ENCODE measurements at regions not wholly inside any gene's neighbourhood (a gene's known extent, or its start where the extent isn't known, plus 50 kb on each side); places are given as distances from the start of the nearest gene placed in this dataset.
"Not testable (repeated sequence)": the region's sequence is repeated elsewhere in the genome, so short reads cannot be mapped to it uniquely, and the experiment has no call there.

DNA sequence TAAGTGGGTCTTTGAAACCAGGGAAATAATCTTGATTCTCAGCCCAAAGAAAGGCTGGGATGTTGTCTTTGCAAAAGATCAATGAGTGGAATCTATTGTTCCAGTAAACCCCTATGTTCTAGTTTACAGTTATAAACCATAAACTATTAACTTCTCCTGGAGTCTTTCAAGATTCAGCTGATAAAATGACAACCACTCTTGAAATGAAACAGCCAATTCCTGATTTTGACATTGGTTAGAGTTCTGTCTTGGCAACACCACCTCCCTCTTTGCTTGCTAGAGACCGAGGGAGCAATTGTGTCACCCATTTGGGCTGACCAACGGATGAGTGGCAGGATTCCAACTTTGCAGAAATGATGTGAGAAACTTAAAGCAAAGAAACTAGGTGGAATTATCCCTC, 746.9 kb downstream of the SLC4A3 start:
- no peak for DNase-seq

DNA sequence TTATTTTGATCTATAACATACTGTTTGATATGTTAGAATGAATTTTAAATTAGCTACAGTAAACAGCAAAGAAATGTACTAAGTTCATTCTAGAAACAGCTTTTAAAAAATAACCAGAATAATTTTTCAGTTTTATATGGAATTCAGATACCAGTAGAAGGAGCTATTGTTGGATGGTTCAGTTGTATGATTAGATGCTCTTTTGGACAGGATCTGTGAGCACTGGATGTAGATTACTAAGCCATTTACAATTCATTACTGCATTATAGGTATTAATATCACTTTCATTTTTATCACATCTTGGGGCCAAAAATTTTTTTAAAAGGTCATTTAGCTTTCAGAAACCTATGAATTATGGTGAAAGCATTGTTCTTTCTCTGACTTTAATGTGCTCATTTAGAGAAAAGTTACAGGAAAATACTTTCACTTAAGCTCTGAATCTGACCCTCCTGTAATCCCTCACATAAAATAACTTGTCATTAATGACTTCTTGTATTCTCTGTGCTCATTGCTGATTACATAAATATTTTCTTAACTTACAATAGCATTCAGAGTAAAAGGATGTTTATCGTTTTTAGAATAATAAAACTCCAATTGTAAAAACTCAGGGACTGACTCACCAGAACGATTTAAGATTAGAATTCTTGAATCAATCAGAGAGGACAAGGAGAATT, 750.2 kb downstream of the SLC4A3 start:
- DNase-seq: no peak

DNA sequence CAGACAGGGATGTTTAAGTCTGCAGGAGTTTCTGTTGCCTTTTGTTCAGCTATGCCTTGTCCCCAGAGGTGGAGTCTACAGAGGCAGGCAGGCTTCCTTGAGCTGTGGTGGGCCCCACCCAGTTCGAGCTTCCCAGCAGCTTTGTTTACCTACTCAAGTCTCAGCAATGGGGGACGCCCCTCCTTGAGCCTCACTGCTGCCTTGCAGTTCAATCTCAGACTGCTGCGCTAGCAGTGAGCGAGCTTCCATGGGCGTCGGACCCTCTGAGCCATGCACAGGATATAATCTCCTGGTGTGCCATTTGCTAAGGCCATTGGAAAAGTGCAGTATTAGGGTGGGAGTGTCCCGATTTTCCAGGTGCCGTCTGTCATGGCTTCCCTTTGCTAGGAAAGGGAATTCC, 760.3 kb downstream of the SLC4A3 start:
- DNase-seq: not testable (repeated sequence)

DNA sequence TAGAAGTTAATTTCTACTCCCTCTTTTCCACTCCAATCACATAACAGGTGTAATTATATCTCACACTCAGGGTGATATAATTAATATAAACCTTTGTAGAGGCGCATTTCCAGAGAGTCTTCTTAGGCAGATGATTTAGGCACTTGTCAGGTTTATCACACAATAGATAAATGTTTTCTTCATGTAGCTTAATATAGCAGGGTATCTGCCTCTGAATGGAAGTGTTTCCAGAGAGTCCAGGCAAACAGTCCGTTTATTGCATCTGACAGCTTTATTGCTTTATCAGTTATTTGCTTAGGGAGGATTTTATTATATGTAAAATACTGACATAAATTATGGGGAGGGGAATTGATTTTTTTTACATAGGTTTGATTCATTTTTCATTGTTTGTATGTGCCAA, 766.3 kb downstream of the SLC4A3 start:
- no peak for DNase-seq

DNA sequence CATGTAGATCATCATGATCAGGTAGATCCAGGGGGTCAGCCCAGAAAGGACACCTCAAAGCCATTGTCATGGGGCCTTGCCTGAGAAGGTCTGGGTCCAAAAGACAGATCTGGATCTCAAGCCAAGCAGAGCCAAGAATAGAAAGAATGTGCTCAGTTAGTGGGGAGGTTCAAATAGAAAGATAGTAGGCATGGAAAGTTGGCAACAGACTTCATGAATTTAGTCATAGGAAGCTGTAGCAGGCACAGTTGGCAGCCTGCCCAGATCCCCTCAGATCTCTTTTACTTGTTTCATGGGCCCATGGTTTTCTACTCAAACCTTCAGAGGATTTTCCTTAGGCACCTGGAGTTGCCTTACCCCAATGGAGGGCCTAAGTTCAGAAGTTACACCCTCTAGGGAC, 767.0 kb downstream of the SLC4A3 start:
- DNase-seq: no peak

DNA sequence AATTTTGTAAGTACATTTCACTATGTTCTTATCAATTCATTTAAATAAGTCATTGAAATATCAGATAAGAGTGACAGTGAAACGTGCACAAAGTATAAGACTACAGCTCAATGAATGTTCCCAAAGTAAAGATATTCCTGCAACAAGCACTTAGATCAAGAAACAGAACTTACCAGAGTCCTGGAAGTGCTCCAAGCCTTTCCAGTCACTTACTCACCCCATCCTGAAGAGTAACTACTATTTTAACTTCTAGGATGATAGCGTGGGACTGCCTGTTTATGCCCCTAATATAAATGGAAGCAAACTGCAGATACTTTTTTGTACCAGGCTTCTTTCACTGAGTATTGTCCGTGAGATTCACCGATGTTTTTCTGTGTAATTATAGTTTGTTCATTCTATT, 768.9 kb downstream of the SLC4A3 start:
- no peak for DNase-seq

DNA sequence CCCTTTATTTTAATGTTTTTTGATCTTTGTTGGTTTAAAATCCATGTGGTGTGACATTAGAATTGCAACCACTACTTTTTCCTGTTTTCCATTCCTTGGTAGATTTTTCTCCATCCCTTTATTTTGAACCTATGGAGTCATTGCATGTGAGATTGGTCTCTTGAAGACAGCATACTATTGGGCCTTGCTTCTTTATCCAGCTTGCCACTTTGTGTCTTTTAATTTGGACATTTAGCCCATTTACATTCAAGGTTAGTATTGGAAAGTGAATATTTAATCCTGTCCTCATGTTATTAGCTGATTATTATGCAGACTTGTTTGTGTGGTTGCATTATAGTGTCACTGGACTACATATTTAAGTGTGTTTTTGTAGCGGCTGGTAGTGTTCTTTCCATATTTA, 782.9 kb downstream of the SLC4A3 start:
- no peak for DNase-seq

DNA sequence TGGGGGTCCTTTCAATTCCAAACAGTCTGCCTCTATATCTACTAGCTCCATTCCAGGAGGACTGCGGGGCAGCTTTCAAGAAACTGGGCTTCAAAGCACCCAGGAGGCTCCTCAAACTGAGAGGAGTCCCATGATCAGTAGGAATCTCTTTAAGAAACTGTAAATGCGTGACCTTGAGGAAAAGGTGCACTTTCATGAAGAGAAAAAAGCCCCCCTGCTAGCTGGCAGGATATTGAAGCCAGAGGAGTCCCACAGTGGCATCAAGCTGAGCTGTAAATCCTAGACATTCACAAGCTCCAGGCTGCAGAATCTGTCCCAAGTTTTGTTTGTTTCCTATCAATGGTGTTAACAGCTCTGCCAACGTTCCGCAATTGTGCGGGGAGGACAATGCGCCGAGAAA, 790.1 kb downstream of the SLC4A3 start:
- no peak for DNase-seq

DNA sequence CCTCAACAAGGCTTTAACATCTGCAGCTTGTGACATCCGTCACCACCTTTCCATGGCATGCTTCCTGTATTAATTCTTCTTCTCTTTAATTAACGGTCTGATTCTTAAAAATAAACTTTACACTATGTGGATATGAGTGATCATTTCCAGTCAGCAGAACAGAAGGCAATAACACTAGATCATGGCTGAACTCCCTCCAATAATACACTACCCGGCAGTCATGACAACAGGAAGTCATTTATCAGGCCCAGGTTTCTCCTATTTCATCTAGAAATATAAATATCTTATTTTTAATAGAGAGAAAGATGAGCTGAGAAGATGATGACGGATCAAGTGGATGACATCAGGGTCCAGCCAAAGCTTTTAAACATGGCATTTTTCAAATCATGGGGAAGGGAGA, 792.2 kb downstream of the SLC4A3 start:
- no peak for DNase-seq

DNA sequence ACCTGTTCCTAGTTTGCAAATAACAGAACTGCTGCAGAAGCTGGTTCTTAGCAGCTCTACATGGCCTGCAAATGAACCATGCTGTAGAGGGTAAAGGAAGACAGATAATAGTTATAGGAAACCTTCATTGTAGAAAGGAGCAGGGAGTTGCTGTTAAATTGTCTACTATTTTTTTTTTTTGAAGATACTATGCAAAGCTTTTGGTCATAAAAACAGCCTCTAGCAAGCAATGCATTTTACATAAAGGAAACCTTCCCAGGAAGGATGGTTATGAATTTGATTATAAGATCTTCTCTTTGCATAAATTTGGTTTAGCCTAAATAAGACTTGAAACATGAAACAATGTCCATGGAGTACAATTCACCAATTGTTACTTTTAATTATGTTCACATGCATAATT, 793.4 kb downstream of the SLC4A3 start:
- DNase-seq: no peak

DNA sequence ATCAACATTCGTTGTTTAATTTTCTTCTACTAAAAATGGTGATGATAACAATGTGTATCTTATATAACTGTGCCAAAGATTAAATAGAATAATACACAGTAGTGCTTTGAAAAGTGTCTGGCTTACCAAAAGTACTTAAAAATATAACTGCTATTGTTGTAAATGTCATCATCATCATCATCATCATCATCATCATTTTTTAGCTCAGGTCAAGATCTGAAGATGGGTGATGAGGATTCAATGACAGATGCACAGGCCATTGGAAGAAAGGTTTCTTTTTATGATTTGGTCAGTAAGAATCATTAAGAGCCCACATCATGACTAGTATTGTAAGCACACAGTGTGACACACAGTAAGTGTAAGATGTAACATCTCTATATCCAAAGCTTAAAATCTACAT, 795.2 kb downstream of the SLC4A3 start:
- no peak for DNase-seq

DNA sequence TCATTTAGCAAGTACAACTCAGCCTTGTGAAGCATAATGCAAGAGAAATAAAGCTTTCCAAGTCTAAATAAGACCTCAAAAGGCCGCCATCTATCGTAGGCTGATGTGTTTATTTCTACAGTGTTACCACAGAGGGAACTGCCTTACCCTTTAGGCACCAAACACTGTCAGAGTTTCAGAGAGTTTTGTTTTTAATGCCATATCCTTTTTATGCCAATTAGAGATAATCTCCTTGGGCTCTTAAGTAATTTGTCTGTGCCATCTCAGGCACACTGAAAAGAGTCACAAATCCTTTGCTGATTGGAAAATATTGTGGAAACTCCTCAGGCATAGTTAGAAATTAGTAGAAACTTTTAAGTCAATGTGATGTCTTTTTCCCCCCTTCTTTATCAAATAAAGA, 797.1 kb downstream of the SLC4A3 start:
- no peak for DNase-seq

DNA sequence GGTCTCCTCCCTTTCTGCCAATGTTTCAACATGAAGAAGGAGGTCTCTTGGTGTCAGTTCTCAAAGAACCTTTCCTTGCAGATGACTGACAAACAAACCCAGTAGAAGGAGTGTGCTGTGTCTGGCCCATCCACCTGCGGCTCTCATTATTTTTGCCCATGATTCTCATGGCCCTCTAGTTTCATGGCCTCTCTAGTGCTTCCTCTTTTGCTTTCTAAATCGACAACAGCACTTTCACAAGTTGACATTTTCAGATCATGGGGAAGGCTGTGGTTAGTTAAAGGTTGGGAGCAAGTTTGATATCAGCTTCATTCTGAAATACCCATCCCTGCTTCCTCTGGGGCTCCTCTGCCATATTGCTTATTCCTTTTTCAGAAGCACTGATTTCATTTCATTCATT, 805.2 kb downstream of the SLC4A3 start:
- no peak for DNase-seq

DNA sequence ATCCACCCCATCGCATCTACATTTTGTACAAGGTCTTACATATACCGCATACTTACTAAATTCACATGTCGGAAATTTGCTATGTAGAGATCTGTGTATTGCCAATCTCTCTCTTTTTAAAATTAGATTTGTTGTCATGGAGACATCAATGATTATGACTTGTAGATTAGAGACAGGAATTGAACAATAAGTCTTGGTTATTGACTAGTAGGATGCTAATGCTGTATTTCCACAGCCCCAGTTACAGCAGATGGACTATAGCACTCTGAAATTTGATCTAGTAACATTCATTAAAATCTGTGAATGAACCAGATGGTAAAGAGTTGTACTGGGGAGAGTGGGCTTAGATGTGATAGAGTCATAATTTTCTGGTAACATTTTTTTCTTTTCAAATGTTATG, 805.7 kb downstream of the SLC4A3 start:
- DNase-seq: no peak

DNA sequence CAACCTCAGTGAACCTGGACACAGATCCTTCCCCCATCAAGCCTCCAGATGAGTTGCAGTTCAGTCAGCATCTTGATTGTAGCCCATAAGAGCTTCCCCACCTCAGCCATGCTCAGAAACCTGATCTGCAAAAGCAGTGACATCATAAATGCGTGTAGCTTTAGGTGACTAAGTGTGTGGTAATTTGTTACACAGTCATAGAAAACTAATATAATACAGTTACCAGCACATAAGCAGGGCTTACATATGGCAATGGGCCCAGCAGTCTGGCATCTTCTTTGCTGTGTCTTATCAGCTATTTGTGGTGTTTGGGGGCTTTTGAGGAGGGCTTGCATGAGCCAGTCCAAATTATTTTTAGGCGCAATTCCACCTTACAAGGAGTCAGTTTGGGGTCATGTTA, 807.0 kb downstream of the SLC4A3 start:
- DNase-seq: no peak

DNA sequence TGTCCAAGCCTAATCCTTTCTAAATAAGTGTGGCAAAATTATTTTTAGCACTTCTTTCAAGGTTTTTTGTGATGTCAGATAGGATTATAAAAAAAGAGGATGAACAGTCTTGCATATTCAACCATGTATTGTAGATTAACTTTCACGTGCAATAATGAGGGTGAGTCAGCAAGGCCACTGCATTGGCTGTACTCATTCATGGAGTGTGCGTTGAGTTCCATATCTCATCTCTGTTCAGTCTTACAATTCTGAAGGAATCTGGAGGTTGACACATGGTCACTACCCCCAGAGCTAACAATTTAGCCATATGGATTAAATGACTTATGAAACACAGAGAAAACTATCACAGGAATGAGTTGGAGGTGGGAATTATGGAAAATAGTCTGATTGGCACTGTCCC, 810.5 kb downstream of the SLC4A3 start:
- DNase-seq: no peak

DNA sequence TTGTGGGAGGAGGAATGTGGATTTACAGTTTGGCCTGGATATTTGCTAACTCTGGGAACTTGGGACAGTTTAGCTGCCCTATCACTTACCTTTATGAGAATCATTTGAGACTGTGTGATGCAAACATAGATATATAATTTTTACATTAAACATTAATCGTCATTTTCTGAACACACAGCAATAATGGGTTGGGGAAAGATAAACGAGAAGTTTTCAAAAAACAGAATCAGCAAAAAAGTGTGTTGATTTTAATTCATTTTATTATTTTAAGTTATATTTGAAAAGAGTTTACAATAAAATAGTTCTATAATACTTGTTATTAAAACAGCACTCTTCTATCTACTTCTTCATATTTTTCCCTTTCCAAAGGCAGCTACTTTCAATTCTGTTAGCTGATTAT, 813.3 kb downstream of the SLC4A3 start:
- no peak for DNase-seq

DNA sequence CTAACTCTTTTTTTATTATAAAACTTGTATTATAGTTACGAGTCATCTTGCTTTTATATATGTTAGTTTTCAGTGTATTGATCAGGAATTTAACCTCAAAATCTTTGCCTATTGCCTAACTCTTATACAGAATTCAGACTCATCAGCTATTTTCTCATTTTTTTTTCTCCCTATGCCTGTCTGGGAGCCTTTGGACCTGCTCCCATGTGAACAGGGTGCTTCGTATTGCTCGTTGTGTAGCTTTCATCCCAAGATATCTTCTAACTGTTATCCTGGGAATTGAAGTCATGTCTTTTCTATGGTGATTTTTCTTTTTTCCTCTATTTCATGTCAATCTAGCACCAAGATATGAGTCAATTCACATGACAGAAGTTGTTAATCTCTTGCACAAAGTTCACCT, 814.0 kb downstream of the SLC4A3 start:
- no peak for DNase-seq

DNA sequence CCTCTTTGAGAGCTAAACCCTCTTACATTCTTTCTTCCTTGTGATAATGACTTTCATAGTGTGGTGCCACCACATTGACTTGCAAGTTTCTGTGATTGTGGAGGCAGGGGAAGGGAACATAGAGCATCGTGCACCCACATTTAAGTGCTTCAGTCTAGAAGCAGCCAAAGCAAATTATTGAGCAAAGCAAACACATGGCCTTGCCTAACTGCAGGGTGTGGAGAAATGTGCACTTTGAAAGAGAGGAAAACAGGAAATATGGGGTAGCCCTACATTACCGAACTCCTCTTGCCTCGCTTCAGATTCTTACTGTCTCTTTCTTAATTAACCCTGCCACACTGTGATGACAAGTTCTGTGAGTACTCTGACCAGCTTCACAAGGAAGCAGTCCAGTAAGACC, 814.6 kb downstream of the SLC4A3 start:
- no peak for DNase-seq

DNA sequence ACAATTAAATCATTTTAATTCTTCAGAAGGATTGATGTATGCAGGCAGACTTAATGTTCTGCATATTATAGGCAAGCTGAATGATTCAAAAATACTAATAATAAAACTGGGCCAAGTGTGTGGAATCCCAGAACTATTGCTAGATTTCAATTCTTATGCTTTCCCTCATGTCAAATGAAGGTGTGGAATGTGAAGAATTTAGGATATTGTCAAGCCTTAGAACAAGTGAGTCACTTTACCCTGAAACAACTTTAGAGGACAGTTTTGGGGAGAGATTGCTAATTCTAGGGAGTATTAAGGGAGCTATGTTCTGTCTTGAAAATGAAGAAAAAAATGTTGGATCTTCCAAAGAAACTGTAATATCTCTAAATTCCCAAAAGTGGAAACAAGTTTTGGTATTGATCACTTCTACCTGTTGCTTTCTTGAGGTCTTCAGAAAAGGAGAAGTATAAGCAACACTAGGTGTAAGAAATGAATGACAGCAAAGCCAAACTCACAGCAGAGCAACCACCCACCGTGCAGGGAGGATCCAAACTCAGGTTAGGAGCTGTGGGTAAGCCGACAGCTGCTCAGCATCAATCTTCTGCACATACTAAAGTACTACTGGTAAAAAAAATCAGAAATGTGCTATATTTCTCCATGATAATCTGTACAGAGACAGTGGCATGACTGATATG, 818.1 kb downstream of the SLC4A3 start:
- no peak for DNase-seq

DNA sequence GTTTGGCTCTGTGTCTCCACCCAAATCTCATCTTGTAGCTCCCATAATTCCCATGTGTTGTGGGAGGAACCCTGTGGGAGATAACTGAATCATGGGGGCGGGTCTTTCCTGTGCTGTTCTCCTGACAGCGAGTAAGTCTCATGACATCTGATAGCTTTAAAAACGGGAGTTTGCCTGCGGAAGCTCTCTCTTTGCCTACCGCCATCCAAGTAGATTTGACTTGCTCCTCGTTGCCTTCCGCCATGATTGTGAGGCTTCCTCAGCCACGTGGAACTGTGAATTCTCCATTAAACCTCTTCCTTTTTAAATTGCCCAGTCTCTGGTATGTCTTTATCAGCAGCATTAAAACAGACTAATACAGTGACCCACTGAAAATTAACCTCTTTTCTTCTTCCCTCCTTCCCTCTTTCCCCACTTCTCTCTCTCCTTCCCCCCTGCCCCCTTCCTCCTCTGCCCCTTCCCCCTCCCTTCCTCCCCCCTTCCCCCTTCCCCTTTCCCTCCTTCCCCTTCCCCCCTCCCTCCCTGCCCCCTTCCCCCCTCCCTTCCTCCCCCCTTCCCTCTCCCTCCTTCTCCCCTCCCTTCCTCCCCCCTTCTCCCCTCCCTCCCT, 818.8 kb downstream of the SLC4A3 start:
- no peak for DNase-seq

DNA sequence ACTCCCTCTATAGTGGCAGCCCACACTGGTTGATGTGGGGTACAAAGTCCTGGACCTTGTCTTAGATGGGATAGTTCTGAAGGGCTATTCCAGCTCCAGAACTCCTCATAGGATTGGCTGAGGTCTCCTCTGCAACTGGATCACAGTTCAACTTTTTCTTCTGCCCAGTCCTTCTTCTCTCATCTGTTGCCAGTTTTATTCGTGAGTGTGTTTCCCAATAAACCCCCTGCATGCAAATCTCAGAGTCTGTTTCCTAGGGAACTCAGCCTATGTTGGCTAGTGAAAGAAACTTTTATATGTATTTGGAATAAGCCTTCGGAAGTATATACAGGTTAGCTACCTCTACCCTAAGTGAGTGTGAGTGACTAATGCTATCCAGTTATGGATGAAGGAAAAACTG, 823.4 kb downstream of the SLC4A3 start:
- DNase-seq: no peak

DNA sequence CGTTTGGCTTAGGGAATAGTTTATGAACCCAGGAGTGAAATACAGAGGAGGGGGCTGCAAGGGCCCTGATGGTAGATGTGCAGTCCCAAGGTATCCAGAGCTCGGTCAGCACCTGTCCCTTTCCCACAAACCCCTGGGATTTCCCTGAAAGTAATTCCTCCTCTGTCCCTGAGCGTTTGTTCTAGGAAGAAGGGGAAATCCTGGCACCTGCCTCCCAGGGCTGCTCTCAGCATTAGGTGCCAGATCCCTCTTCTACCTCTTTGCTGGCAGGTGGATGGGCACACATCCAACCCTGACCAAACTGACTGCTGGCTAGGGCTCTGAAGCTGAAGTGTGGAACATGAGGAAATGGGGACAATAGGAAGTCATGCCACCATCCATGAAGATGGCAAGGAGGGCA, 824.0 kb downstream of the SLC4A3 start:
- DNase-seq: no peak

DNA sequence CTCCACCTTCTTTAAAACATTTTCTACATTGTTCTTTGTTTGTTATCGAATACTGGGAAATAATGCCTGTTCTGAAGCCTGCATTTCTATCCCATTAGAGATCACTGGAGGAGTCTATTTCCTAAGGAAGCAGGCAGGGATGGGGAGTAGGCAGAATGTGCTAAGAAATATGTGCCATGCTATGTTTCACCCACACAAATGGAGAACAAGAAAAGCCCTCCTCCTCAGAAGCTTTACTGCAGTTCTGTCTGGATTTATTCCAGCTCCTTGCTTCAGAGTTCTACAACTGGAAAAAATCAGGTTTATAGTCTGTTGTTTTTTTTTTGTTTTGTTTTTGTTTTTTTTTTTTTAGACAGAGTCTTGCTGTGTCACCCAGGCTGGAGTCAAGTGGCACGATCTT, 825.1 kb downstream of the SLC4A3 start:
- DNase-seq: no peak

Data from NCI-H187 treated with DMSO at 0.1 percent for 48 hours (cell line).